GM12892 (cell line): ENCODE measurements at regions not wholly inside any gene's neighbourhood (a gene's known extent, or its start where the extent isn't known, plus 50 kb on each side); places are given as distances from the start of the nearest gene placed in this dataset.

ENCODE experiments used
- POLR2A ChIP-seq: IDR thresholded peaks from 2 replicates; pipeline ENCODE4 v1.6.1; 2011; ENCODE audit warnings: low read depth, low read length, control low read depth
- POLR2AphosphoS5 ChIP-seq: IDR thresholded peaks from 2 replicates; pipeline ENCODE4 v1.6.1; 2011; ENCODE audit warnings: low read depth, low read length, control low read depth

- TF ChIP-seq POLR2A: no peak
- TF ChIP-seq POLR2AphosphoS5: no peak
Measured at GRCh38 chr5:12125895-12126294, 221.6 kb upstream of the CTNND2 start.
